Epithelial cell of proximal tubule (primary cell): ENCODE measurements at regions not wholly inside any gene's neighbourhood (a gene's known extent, or its start where the extent isn't known, plus 50 kb on each side); places are given as distances from the start of the nearest gene placed in this dataset.

ENCODE experiments used
- DNase-seq: peaks from one replicate; pipeline ENCODE4 v3.0.0-alpha.2; 2011; ENCODE audit warnings: low read depth
- H3K4me3 ChIP-seq: 2 replicates; pipeline ENCODE4 v1.5.1; 2011; ENCODE audit warnings: low read depth, mild to moderate bottlenecking, low read length
- CTCF ChIP-seq: conservative IDR thresholded peaks from 2 replicates; pipeline ENCODE4 v1.5.1; 2012; ENCODE audit warnings: low read depth, mild to moderate bottlenecking, low read length

- H3K4me3 ChIP-seq = no peak overlapping the region
- DNase-seq = no peak
- TF ChIP-seq CTCF = no peak
Measured at GRCh38 chr12:63041601-63042000, 106.7 kb upstream of the PPM1H start.

GRCh38 chr12:63040526-63041220, 105.7 kb upstream of the PPM1H start:
- TF ChIP-seq CTCF = no peak
- no peak for DNase-seq
- no peak overlapping the region for H3K4me3 ChIP-seq

- DNase-seq = no peak
- H3K4me3 ChIP-seq = no peak overlapping the region
- no peak for TF ChIP-seq CTCF
Measured at GRCh38 chr12:63038713-63039100, 103.8 kb upstream of the PPM1H start.

- no peak for TF ChIP-seq CTCF
- H3K4me3 ChIP-seq = no peak overlapping the region
- no peak for DNase-seq
Measured at GRCh38 chr12:63037746-63038712, 103.1 kb upstream of the PPM1H start.

GRCh38 chr12:63036974-63037335, 102.0 kb upstream of the PPM1H start:
- H3K4me3 ChIP-seq = no peak overlapping the region
- no peak for DNase-seq
- no peak for TF ChIP-seq CTCF

GRCh38 chr12:63036216-63036973, 101.4 kb upstream of the PPM1H start:
- no peak overlapping the region for H3K4me3 ChIP-seq
- no peak for DNase-seq
- TF ChIP-seq CTCF = no peak
